ENCODE measurements at regions not wholly inside any gene's neighbourhood (a gene's known extent, or its start where the extent isn't known, plus 50 kb on each side); places are given as distances from the start of the nearest gene placed in this dataset.

DNA sequence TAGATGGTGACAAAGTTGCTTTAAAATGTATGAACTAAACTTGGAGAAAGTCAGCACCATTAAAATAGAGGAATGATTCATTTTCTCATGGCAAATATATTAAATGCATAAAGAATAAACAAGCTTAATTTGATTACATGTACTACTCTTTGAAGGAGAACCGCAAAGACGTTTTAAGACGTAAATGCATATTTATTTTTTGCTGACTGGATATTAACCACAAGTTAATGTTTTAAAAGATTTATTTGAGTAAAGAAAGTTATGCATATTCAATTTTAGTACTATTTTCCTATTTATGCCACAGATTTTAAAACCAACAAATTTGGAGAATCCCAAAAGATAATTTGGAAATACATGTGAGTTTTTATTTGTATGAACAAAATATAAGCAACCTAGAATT is 1121.9 kb downstream of the CDH8 start:
- H3K4me3 ChIP-seq (ENCODE audit: insufficient read depth, low read length), result no peak overlapping the region
- no peaks in the 10 kb centered on the region for H3K27me3 ChIP-seq (ENCODE audit: insufficient read depth, low read length)
- H4K20me1 ChIP-seq (ENCODE audit: insufficient read depth, low read length), result no peaks in the 10 kb centered on the region
- H3K4me2 ChIP-seq (ENCODE audit: insufficient read depth, low read length), result no peak overlapping the region
- no peak overlapping the region for H2AFZ ChIP-seq (ENCODE audit: low read length)
- no peak overlapping the region for H3K27ac ChIP-seq (ENCODE audit: low read depth, low read length)
- TF ChIP-seq CTCF (IDR thresholded peaks at IDR 0.05; ENCODE audit: extremely low read depth, low read depth, low read length), result no peak
- DNase-seq (ENCODE audit: insufficient read length, low spot score, missing footprints), result no peak
- H3K4me1 ChIP-seq (ENCODE audit: insufficient read depth, low read length), result no peaks in the 10 kb centered on the region
- peaks cover 2% of the 10 kb centered on the region for H3K9me3 ChIP-seq (ENCODE audit: low read depth, low read length)
- H3K79me2 ChIP-seq (ENCODE audit: insufficient read depth, low read length), result no peaks in the 10 kb centered on the region
- no peaks in the 10 kb centered on the region for H3K36me3 ChIP-seq (ENCODE audit: insufficient read depth, low read length)

- Histone ChIP-seq H3K79me2 (ENCODE audit: insufficient read depth, low read length) (no peaks in the 10 kb centered on the region), H2AFZ (ENCODE audit: low read length) (no peak overlapping the region), H3K4me3 (ENCODE audit: insufficient read depth, low read length) (no peak overlapping the region), H3K36me3 (ENCODE audit: insufficient read depth, low read length) (no peaks in the 10 kb centered on the region), H4K20me1 (ENCODE audit: insufficient read depth, low read length) (no peaks in the 10 kb centered on the region), H3K4me1 (ENCODE audit: insufficient read depth, low read length) (no peaks in the 10 kb centered on the region), H3K4me2 (ENCODE audit: insufficient read depth, low read length) (no peak overlapping the region), H3K27me3 (ENCODE audit: insufficient read depth, low read length) (no peaks in the 10 kb centered on the region), H3K9me3 (ENCODE audit: low read depth, low read length) (peaks cover 2% of the 10 kb centered on the region), H3K27ac (ENCODE audit: low read depth, low read length) (no peak overlapping the region)
- DNase-seq (ENCODE audit: insufficient read length, low spot score, missing footprints), result no peak
- TF ChIP-seq CTCF (IDR thresholded peaks at IDR 0.05; ENCODE audit: extremely low read depth, low read depth, low read length), result no peak
These were observed 1128.6 kb downstream of the CDH8 start for GRCh38 chr16:60907645-60908044.

GRCh38 chr16:60905811-60906210 is 1130.4 kb downstream of the CDH8 start:
- no peak for TF ChIP-seq CTCF (IDR thresholded peaks at IDR 0.05; ENCODE audit: extremely low read depth, low read depth, low read length)
- Histone ChIP-seq H3K27ac (ENCODE audit: low read depth, low read length) (no peak overlapping the region), H3K4me2 (ENCODE audit: insufficient read depth, low read length) (no peak overlapping the region), H3K4me1 (ENCODE audit: insufficient read depth, low read length) (no peaks in the 10 kb centered on the region), H3K4me3 (ENCODE audit: insufficient read depth, low read length) (no peak overlapping the region), H3K36me3 (ENCODE audit: insufficient read depth, low read length) (no peaks in the 10 kb centered on the region), H3K27me3 (ENCODE audit: insufficient read depth, low read length) (no peaks in the 10 kb centered on the region), H4K20me1 (ENCODE audit: insufficient read depth, low read length) (no peaks in the 10 kb centered on the region), H3K9me3 (ENCODE audit: low read depth, low read length) (no peaks in the 10 kb centered on the region), H2AFZ (ENCODE audit: low read length) (no peak overlapping the region), H3K79me2 (ENCODE audit: insufficient read depth, low read length) (no peaks in the 10 kb centered on the region)
- no peak for DNase-seq (ENCODE audit: insufficient read length, low spot score, missing footprints)

- Histone ChIP-seq H3K27me3 (ENCODE audit: insufficient read depth, low read length) (no peaks in the 10 kb centered on the region), H3K36me3 (ENCODE audit: insufficient read depth, low read length) (no peaks in the 10 kb centered on the region), H3K9me3 (ENCODE audit: low read depth, low read length) (peaks cover 5% of the 10 kb centered on the region), H2AFZ (ENCODE audit: low read length) (no peak overlapping the region), H3K79me2 (ENCODE audit: insufficient read depth, low read length) (no peaks in the 10 kb centered on the region), H4K20me1 (ENCODE audit: insufficient read depth, low read length) (no peaks in the 10 kb centered on the region), H3K27ac (ENCODE audit: low read depth, low read length) (no peak overlapping the region), H3K4me2 (ENCODE audit: insufficient read depth, low read length) (no peak overlapping the region), H3K4me1 (ENCODE audit: insufficient read depth, low read length) (no peaks in the 10 kb centered on the region), H3K4me3 (ENCODE audit: insufficient read depth, low read length) (no peak overlapping the region)
- TF ChIP-seq CTCF (IDR thresholded peaks at IDR 0.05; ENCODE audit: extremely low read depth, low read depth, low read length), result no peak
- DNase-seq (ENCODE audit: insufficient read length, low spot score, missing footprints), result no peak
These were observed 1134.1 kb downstream of the CDH8 start for GRCh38 chr16:60902114-60902513.
